ENCODE measurements at regions not wholly inside any gene's neighbourhood (a gene's known extent, or its start where the extent isn't known, plus 50 kb on each side); places are given as distances from the start of the nearest gene placed in this dataset.

GRCh38 chr2:56703001-56703400, 519.2 kb downstream of the CCDC85A start:
- DNase-seq (ENCODE audit: low read depth in 2 of 2, low spot score in 1 of 2): no peak

GRCh38 chr2:56705713-56706112, 521.9 kb downstream of the CCDC85A start:
- DNase-seq (ENCODE audit: low read depth in 2 of 2, low spot score in 1 of 2): no peak

- no peak for DNase-seq (ENCODE audit: low read depth in 2 of 2, low spot score in 1 of 2)
Observed at GRCh38 chr2:56707218-56707617, 523.4 kb downstream of the CCDC85A start.

- no peak for DNase-seq (ENCODE audit: low read depth in 2 of 2, low spot score in 1 of 2)
Observed at GRCh38 chr2:56707650-56708049, 523.9 kb downstream of the CCDC85A start.

GRCh38 chr2:56709181-56709580, 525.4 kb downstream of the CCDC85A start:
- no peak for DNase-seq (ENCODE audit: low read depth in 2 of 2, low spot score in 1 of 2)

- no peak for DNase-seq (ENCODE audit: low read depth in 2 of 2, low spot score in 1 of 2)
Observed at GRCh38 chr2:56713161-56713676, 529.4 kb downstream of the CCDC85A start.

GRCh38 chr2:56713978-56714377, 530.2 kb downstream of the CCDC85A start:
- DNase-seq (ENCODE audit: low read depth in 2 of 2, low spot score in 1 of 2): no peak

GRCh38 chr2:56714400-56714799, 530.6 kb downstream of the CCDC85A start:
- DNase-seq (ENCODE audit: low read depth in 2 of 2, low spot score in 1 of 2): no peak

GRCh38 chr2:56715683-56716082, 531.9 kb downstream of the CCDC85A start:
- DNase-seq (ENCODE audit: low read depth in 2 of 2, low spot score in 1 of 2): no peak

GRCh38 chr2:56718413-56718812, 534.6 kb downstream of the CCDC85A start:
- DNase-seq (ENCODE audit: low read depth in 2 of 2, low spot score in 1 of 2): no peak

- DNase-seq (ENCODE audit: low read depth in 2 of 2, low spot score in 1 of 2): no peak
Observed at GRCh38 chr2:56729212-56729611, 545.4 kb downstream of the CCDC85A start.

GRCh38 chr2:56732946-56733345, 549.2 kb downstream of the CCDC85A start:
- DNase-seq (ENCODE audit: low read depth in 2 of 2, low spot score in 1 of 2): no peak

- no peak for DNase-seq (ENCODE audit: low read depth in 2 of 2, low spot score in 1 of 2)
Observed at GRCh38 chr2:56739413-56739812, 555.6 kb downstream of the CCDC85A start.

- DNase-seq (ENCODE audit: low read depth in 2 of 2, low spot score in 1 of 2): no peak
Observed at GRCh38 chr2:56741601-56742102, 557.9 kb downstream of the CCDC85A start.

- no peak for DNase-seq (ENCODE audit: low read depth in 2 of 2, low spot score in 1 of 2)
Observed at GRCh38 chr2:56743807-56744206, 560.0 kb downstream of the CCDC85A start.

- DNase-seq (ENCODE audit: low read depth in 2 of 2, low spot score in 1 of 2): no peak
Observed at GRCh38 chr2:56749152-56749752, 565.5 kb downstream of the CCDC85A start.

GRCh38 chr2:56753182-56753581, 569.4 kb downstream of the CCDC85A start:
- DNase-seq (ENCODE audit: low read depth in 2 of 2, low spot score in 1 of 2): no peak

- no peak for DNase-seq (ENCODE audit: low read depth in 2 of 2, low spot score in 1 of 2)
Observed at GRCh38 chr2:56754066-56754615, 570.4 kb downstream of the CCDC85A start.

GRCh38 chr2:56754627-56755026, 570.8 kb downstream of the CCDC85A start:
- no peak for DNase-seq (ENCODE audit: low read depth in 2 of 2, low spot score in 1 of 2)

- DNase-seq (ENCODE audit: low read depth in 2 of 2, low spot score in 1 of 2): no peak
Observed at GRCh38 chr2:56757884-56758545, 574.2 kb downstream of the CCDC85A start.

GRCh38 chr2:56763683-56764082, 579.9 kb downstream of the CCDC85A start:
- no peak for DNase-seq (ENCODE audit: low read depth in 2 of 2, low spot score in 1 of 2)

GRCh38 chr2:56768973-56769372, 585.2 kb downstream of the CCDC85A start:
- DNase-seq (ENCODE audit: low read depth in 2 of 2, low spot score in 1 of 2): no peak

All from stimulated activated CD8-positive, alpha-beta memory T cell treated with anti-CD3 and anti-CD28 coated beads, Interleukin-4, amount 100 ng/mL, for 4 hours (primary cell).